Nephron (organoid): ENCODE measurements at regions not wholly inside any gene's neighbourhood (a gene's known extent, or its start where the extent isn't known, plus 50 kb on each side); places are given as distances from the start of the nearest gene placed in this dataset.

Experiments used
- H3K27ac Mint-ChIP-seq, 3 experiments: 2 replicates each; pipeline ENCODE4 v1.8.0; 2020; ENCODE audit warnings: mixed read lengths in 3 of 3, mild to moderate bottlenecking in 2 of 3, moderate library complexity in 1 of 3
- H3K27me3 Mint-ChIP-seq: 2 replicates; pipeline ENCODE4 v1.8.0; 2021; ENCODE audit warnings: low read depth, mild to moderate bottlenecking, moderate library complexity, mixed read lengths
- H3K36me3 Mint-ChIP-seq: 2 replicates; pipeline ENCODE4 v1.8.0; 2020; ENCODE audit warnings: low read depth, mixed read lengths
- H3K4me1 Mint-ChIP-seq: 2 replicates; pipeline ENCODE4 v1.8.0; 2020; ENCODE audit warnings: mixed read lengths
- H3K4me3 Mint-ChIP-seq, 3 experiments: 2 replicates each; pipeline ENCODE4 v1.8.0; 2020; ENCODE audit warnings: mild to moderate bottlenecking in 3 of 3, mixed read lengths in 3 of 3, moderate library complexity in 2 of 3
- H3K9me3 Mint-ChIP-seq: 2 replicates; pipeline ENCODE4 v1.8.0; 2020; ENCODE audit warnings: mixed read lengths
- CTCF ChIP-seq, 3 experiments: fragments of 200-600 bp; sonication (generic); IDR thresholded peaks; one replicate each; pipeline ENCODE4 v1.5.0; 2021; ENCODE audit warnings: antibody characterized with exemption in 3 of 3; ENCODE audit not compliant: unreplicated experiment in 3 of 3

DNA sequence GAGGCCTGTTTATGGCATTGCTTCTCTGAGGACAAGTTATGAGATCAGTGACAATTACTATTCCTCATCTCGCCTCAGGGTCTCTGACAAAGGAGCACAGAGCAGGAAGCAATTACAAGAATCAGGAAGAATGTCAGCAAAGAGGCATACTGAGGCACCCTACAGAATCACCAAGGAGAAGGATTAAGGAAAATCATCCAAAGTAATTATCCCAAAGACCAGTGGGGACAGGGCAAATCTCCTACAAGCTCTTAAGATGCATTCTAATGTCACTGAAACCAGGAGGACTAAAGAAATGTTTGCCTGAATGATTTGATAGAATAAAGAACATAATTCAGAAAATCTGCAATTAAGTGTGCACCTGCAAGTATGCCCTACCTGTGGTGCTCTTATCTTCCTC, 206.2 kb downstream of the RCHY1 start:
- TF ChIP-seq CTCF (IDR thresholded peaks at IDR 0.05; ENCODE audit: unreplicated experiment in 3 of 3), result no peak
- Mint-ChIP-seq H3K27me3 (no peaks in the 10 kb centered on the region), H3K4me1 (peaks cover 34% of the 10 kb centered on the region), H3K36me3 (no peaks in the 10 kb centered on the region), H3K4me3 (no peak overlapping the region), H3K9me3 (peaks cover 24% of the 10 kb centered on the region), H3K27ac (peak overlapping the region in 1 of 3 experiments; percentile 2)

GRCh38 chr4:75306506-75306905, 207.7 kb downstream of the RCHY1 start:
- H3K27ac Mint-ChIP-seq, result peak overlapping the region; percentile 49 to 73 (median 69)
- H3K4me1 Mint-ChIP-seq, result peaks cover 32% of the 10 kb centered on the region
- peaks cover 3% of the 10 kb centered on the region for H3K36me3 Mint-ChIP-seq
- H3K4me3 Mint-ChIP-seq, result no peak overlapping the region
- H3K27me3 Mint-ChIP-seq, result no peaks in the 10 kb centered on the region
- no peak for TF ChIP-seq CTCF (IDR thresholded peaks at IDR 0.05; ENCODE audit: unreplicated experiment in 3 of 3)
- H3K9me3 Mint-ChIP-seq, result peaks cover 15% of the 10 kb centered on the region

GRCh38 chr4:75302648-75303047, 211.6 kb downstream of the RCHY1 start:
- Mint-ChIP-seq H3K4me1 (peaks cover 27% of the 10 kb centered on the region), H3K27me3 (peaks cover 3% of the 10 kb centered on the region), H3K27ac (no peak overlapping the region), H3K4me3 (no peak overlapping the region), H3K9me3 (peaks cover 30% of the 10 kb centered on the region), H3K36me3 (peaks cover 4% of the 10 kb centered on the region)
- no peak for TF ChIP-seq CTCF (IDR thresholded peaks at IDR 0.05; ENCODE audit: unreplicated experiment in 3 of 3)

DNA sequence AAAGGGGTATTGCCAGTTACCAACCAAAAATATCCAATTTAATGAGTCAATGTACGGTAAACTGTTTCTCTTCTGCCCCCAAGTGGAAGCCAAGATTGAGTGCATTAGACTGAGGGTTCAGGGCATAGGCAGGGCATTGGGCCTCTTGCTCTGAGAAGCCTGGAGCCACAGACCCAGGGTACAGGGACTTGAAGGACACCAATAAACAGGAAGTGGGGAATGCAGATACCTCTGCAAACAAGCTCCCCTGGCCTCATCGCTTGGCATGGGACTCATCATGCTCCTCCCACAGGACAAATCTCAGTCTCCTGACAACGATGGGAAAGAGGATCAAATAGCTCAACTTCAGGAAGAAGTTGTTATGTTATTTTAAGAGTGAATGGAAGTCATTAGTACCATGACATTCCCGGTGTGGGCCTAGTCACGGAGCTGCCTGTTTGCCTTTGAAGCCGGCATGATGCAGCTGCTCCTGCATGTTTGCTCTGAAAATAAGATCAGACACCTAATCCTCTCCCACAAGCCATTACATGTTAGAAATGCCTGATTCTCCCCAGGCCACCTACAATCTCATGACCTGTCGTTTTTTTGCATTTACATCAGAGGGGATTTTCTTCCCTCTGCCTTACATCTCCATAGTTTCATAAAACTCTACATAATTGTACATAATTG, 224.2 kb downstream of the RCHY1 start:
- peaks cover 51% of the 10 kb centered on the region for H3K4me1 Mint-ChIP-seq
- no peak overlapping the region for H3K4me3 Mint-ChIP-seq
- no peaks in the 10 kb centered on the region for H3K27me3 Mint-ChIP-seq
- peaks cover 22% of the 10 kb centered on the region for H3K9me3 Mint-ChIP-seq
- peak overlapping the region; percentile 13 to 69 (median 46) for H3K27ac Mint-ChIP-seq
- no peaks in the 10 kb centered on the region for H3K36me3 Mint-ChIP-seq
- TF ChIP-seq CTCF (IDR thresholded peaks at IDR 0.05; ENCODE audit: unreplicated experiment in 3 of 3), result peak; percentile 20 to 46 (median 37)

- peaks cover 65% of the 10 kb centered on the region for H3K4me1 Mint-ChIP-seq
- peaks cover 7% of the 10 kb centered on the region for H3K9me3 Mint-ChIP-seq
- peak overlapping the region; percentile 64 to 89 (median 64) for H3K27ac Mint-ChIP-seq
- H3K36me3 Mint-ChIP-seq, result no peaks in the 10 kb centered on the region
- no peaks in the 10 kb centered on the region for H3K27me3 Mint-ChIP-seq
- no peak overlapping the region for H3K4me3 Mint-ChIP-seq
- TF ChIP-seq CTCF (IDR thresholded peaks at IDR 0.05; ENCODE audit: unreplicated experiment in 3 of 3), result no peak
These were observed 226.3 kb downstream of the RCHY1 start for GRCh38 chr4:75287738-75288517.
